ENCODE measurements at regions not wholly inside any gene's neighbourhood (a gene's known extent, or its start where the extent isn't known, plus 50 kb on each side); places are given as distances from the start of the nearest gene placed in this dataset.

- Histone ChIP-seq H3K27ac (ENCODE audit: low read length) (no peak overlapping the region), H3K4me3 (ENCODE audit: low read length) (no peak overlapping the region), H3K9ac (ENCODE audit: low read length) (no peak overlapping the region), H3K36me3 (ENCODE audit: control insufficient read depth, low read depth, low read length) (no peaks in the 10 kb centered on the region), H3K9me3 (ENCODE audit: control insufficient read depth, low read depth, low read length) (no peaks in the 10 kb centered on the region), H3K4me1 (ENCODE audit: control insufficient read depth, low read depth, low read length) (no peaks in the 10 kb centered on the region), H3K27me3 (ENCODE audit: control insufficient read depth, insufficient read depth, low read length) (no peaks in the 10 kb centered on the region)
Measured at GRCh38 chr10:91006001-91006751, 85.3 kb upstream of the ANKRD1 start.

GRCh38 chr10:91006752-91007346 is 86.0 kb upstream of the ANKRD1 start:
- H3K36me3 ChIP-seq (ENCODE audit: control insufficient read depth, low read depth, low read length), result no peaks in the 10 kb centered on the region
- no peaks in the 10 kb centered on the region for H3K27me3 ChIP-seq (ENCODE audit: control insufficient read depth, insufficient read depth, low read length)
- H3K4me3 ChIP-seq (ENCODE audit: low read length), result no peak overlapping the region
- H3K9ac ChIP-seq (ENCODE audit: low read length), result no peak overlapping the region
- no peak overlapping the region for H3K27ac ChIP-seq (ENCODE audit: low read length)
- no peaks in the 10 kb centered on the region for H3K9me3 ChIP-seq (ENCODE audit: control insufficient read depth, low read depth, low read length)
- no peaks in the 10 kb centered on the region for H3K4me1 ChIP-seq (ENCODE audit: control insufficient read depth, low read depth, low read length)

GRCh38 chr10:91007655-91008054 is 86.8 kb upstream of the ANKRD1 start:
- H3K4me1 ChIP-seq (ENCODE audit: control insufficient read depth, low read depth, low read length), result no peaks in the 10 kb centered on the region
- H3K27me3 ChIP-seq (ENCODE audit: control insufficient read depth, insufficient read depth, low read length), result no peaks in the 10 kb centered on the region
- no peaks in the 10 kb centered on the region for H3K9me3 ChIP-seq (ENCODE audit: control insufficient read depth, low read depth, low read length)
- H3K4me3 ChIP-seq (ENCODE audit: low read length), result no peak overlapping the region
- no peak overlapping the region for H3K9ac ChIP-seq (ENCODE audit: low read length)
- no peaks in the 10 kb centered on the region for H3K36me3 ChIP-seq (ENCODE audit: control insufficient read depth, low read depth, low read length)
- no peak overlapping the region for H3K27ac ChIP-seq (ENCODE audit: low read length)

- Histone ChIP-seq H3K27me3 (ENCODE audit: control insufficient read depth, insufficient read depth, low read length) (no peaks in the 10 kb centered on the region), H3K4me1 (ENCODE audit: control insufficient read depth, low read depth, low read length) (no peaks in the 10 kb centered on the region), H3K27ac (ENCODE audit: low read length) (no peak overlapping the region), H3K9me3 (ENCODE audit: control insufficient read depth, low read depth, low read length) (no peaks in the 10 kb centered on the region), H3K9ac (ENCODE audit: low read length) (no peak overlapping the region), H3K4me3 (ENCODE audit: low read length) (no peak overlapping the region), H3K36me3 (ENCODE audit: control insufficient read depth, low read depth, low read length) (no peaks in the 10 kb centered on the region)
Measured at GRCh38 chr10:91009121-91009520, 88.2 kb upstream of the ANKRD1 start.

- H3K27me3 ChIP-seq (ENCODE audit: control insufficient read depth, insufficient read depth, low read length), result no peaks in the 10 kb centered on the region
- H3K4me1 ChIP-seq (ENCODE audit: control insufficient read depth, low read depth, low read length), result no peaks in the 10 kb centered on the region
- H3K9ac ChIP-seq (ENCODE audit: low read length), result no peak overlapping the region
- no peak overlapping the region for H3K4me3 ChIP-seq (ENCODE audit: low read length)
- no peaks in the 10 kb centered on the region for H3K9me3 ChIP-seq (ENCODE audit: control insufficient read depth, low read depth, low read length)
- no peak overlapping the region for H3K27ac ChIP-seq (ENCODE audit: low read length)
- no peaks in the 10 kb centered on the region for H3K36me3 ChIP-seq (ENCODE audit: control insufficient read depth, low read depth, low read length)
Measured at GRCh38 chr10:91010952-91011351, 90.1 kb upstream of the ANKRD1 start.

- Histone ChIP-seq H3K9ac (ENCODE audit: low read length) (no peak overlapping the region), H3K4me3 (ENCODE audit: low read length) (no peak overlapping the region), H3K36me3 (ENCODE audit: control insufficient read depth, low read depth, low read length) (no peaks in the 10 kb centered on the region), H3K4me1 (ENCODE audit: control insufficient read depth, low read depth, low read length) (no peaks in the 10 kb centered on the region), H3K27me3 (ENCODE audit: control insufficient read depth, insufficient read depth, low read length) (no peaks in the 10 kb centered on the region), H3K27ac (ENCODE audit: low read length) (no peak overlapping the region), H3K9me3 (ENCODE audit: control insufficient read depth, low read depth, low read length) (no peaks in the 10 kb centered on the region)
Measured at GRCh38 chr10:91012502-91012901, 91.6 kb upstream of the ANKRD1 start.

- Histone ChIP-seq H3K4me1 (ENCODE audit: control insufficient read depth, low read depth, low read length) (no peaks in the 10 kb centered on the region), H3K9me3 (ENCODE audit: control insufficient read depth, low read depth, low read length) (no peaks in the 10 kb centered on the region), H3K4me3 (ENCODE audit: low read length) (no peak overlapping the region), H3K27me3 (ENCODE audit: control insufficient read depth, insufficient read depth, low read length) (no peaks in the 10 kb centered on the region), H3K9ac (ENCODE audit: low read length) (no peak overlapping the region), H3K27ac (ENCODE audit: low read length) (no peak overlapping the region), H3K36me3 (ENCODE audit: control insufficient read depth, low read depth, low read length) (no peaks in the 10 kb centered on the region)
Measured at GRCh38 chr10:91013985-91014384, 93.1 kb upstream of the ANKRD1 start.

GRCh38 chr10:91017198-91017597 is 96.3 kb upstream of the ANKRD1 start:
- H3K4me3 ChIP-seq (ENCODE audit: low read length), result no peak overlapping the region
- no peaks in the 10 kb centered on the region for H3K9me3 ChIP-seq (ENCODE audit: control insufficient read depth, low read depth, low read length)
- no peak overlapping the region for H3K9ac ChIP-seq (ENCODE audit: low read length)
- H3K36me3 ChIP-seq (ENCODE audit: control insufficient read depth, low read depth, low read length), result no peaks in the 10 kb centered on the region
- H3K27ac ChIP-seq (ENCODE audit: low read length), result no peak overlapping the region
- no peaks in the 10 kb centered on the region for H3K27me3 ChIP-seq (ENCODE audit: control insufficient read depth, insufficient read depth, low read length)
- no peaks in the 10 kb centered on the region for H3K4me1 ChIP-seq (ENCODE audit: control insufficient read depth, low read depth, low read length)

GRCh38 chr10:91021901-91022300 is 101.0 kb upstream of the ANKRD1 start:
- Histone ChIP-seq H3K9me3 (ENCODE audit: control insufficient read depth, low read depth, low read length) (no peaks in the 10 kb centered on the region), H3K4me3 (ENCODE audit: low read length) (no peak overlapping the region), H3K27ac (ENCODE audit: low read length) (no peak overlapping the region), H3K27me3 (ENCODE audit: control insufficient read depth, insufficient read depth, low read length) (no peaks in the 10 kb centered on the region), H3K36me3 (ENCODE audit: control insufficient read depth, low read depth, low read length) (no peaks in the 10 kb centered on the region), H3K4me1 (ENCODE audit: control insufficient read depth, low read depth, low read length) (no peaks in the 10 kb centered on the region), H3K9ac (ENCODE audit: low read length) (no peak overlapping the region)

GRCh38 chr10:91022390-91022789 is 101.5 kb upstream of the ANKRD1 start:
- no peaks in the 10 kb centered on the region for H3K4me1 ChIP-seq (ENCODE audit: control insufficient read depth, low read depth, low read length)
- no peaks in the 10 kb centered on the region for H3K36me3 ChIP-seq (ENCODE audit: control insufficient read depth, low read depth, low read length)
- H3K27ac ChIP-seq (ENCODE audit: low read length), result no peak overlapping the region
- no peak overlapping the region for H3K4me3 ChIP-seq (ENCODE audit: low read length)
- no peak overlapping the region for H3K9ac ChIP-seq (ENCODE audit: low read length)
- no peaks in the 10 kb centered on the region for H3K27me3 ChIP-seq (ENCODE audit: control insufficient read depth, insufficient read depth, low read length)
- no peaks in the 10 kb centered on the region for H3K9me3 ChIP-seq (ENCODE audit: control insufficient read depth, low read depth, low read length)

- Histone ChIP-seq H3K4me3 (ENCODE audit: low read length) (no peak overlapping the region), H3K27me3 (ENCODE audit: control insufficient read depth, insufficient read depth, low read length) (no peaks in the 10 kb centered on the region), H3K27ac (ENCODE audit: low read length) (no peak overlapping the region), H3K9ac (ENCODE audit: low read length) (no peak overlapping the region), H3K36me3 (ENCODE audit: control insufficient read depth, low read depth, low read length) (no peaks in the 10 kb centered on the region), H3K4me1 (ENCODE audit: control insufficient read depth, low read depth, low read length) (no peaks in the 10 kb centered on the region), H3K9me3 (ENCODE audit: control insufficient read depth, low read depth, low read length) (no peaks in the 10 kb centered on the region)
Measured at GRCh38 chr10:91022924-91023699, 102.2 kb upstream of the ANKRD1 start.

Measured in iPS-18a (cell line).